ENCODE measurements at regions not wholly inside any gene's neighbourhood (a gene's known extent, or its start where the extent isn't known, plus 50 kb on each side); places are given as distances from the start of the nearest gene placed in this dataset.

- no peak for TF ChIP-seq CTCF (IDR thresholded peaks at IDR 0.05)
- no peak for TF ChIP-seq POLR2A (IDR thresholded peaks at IDR 0.05)
- no peak for TF ChIP-seq POLR2AphosphoS5 (IDR thresholded peaks at IDR 0.05; ENCODE audit: insufficient read depth in 1 of 2, low read depth in 1 of 2)
Measured at GRCh38 chr3:117580806-117581205, 871.2 kb downstream of the TUSC7 start.
